HEK293 (cell line): ENCODE measurements at regions not wholly inside any gene's neighbourhood (a gene's known extent, or its start where the extent isn't known, plus 50 kb on each side); places are given as distances from the start of the nearest gene placed in this dataset.

ENCODE experiments used
- CTCF ChIP-seq: fragments of 450-650 bp; formaldehyde crosslinking; IDR thresholded peaks from 2 replicates; pipeline ENCODE4 v1.5.1; 2016; ENCODE audit warnings: missing biosample characterization, missing genetic modification characterization
- ZNF416 ChIP-seq: fragments of 450-650 bp; formaldehyde crosslinking; IDR thresholded peaks from 2 replicates; pipeline ENCODE4 v1.5.1; 2016; ENCODE audit warnings: missing biosample characterization, missing genetic modification characterization
- ZNF777 ChIP-seq: fragments of 450-650 bp; formaldehyde crosslinking; IDR thresholded peaks from 2 replicates; pipeline ENCODE4 v1.5.1; 2017; ENCODE audit warnings: missing biosample characterization, missing genetic modification characterization, borderline replicate concordance
- TF ChIP-seq, protein P1 (sequence below): fragments of 450-650 bp; formaldehyde crosslinking; IDR thresholded peaks from 2 replicates; pipeline ENCODE4 v1.5.1; 2016; ENCODE audit warnings: missing biosample characterization, missing genetic modification characterization

DNA sequence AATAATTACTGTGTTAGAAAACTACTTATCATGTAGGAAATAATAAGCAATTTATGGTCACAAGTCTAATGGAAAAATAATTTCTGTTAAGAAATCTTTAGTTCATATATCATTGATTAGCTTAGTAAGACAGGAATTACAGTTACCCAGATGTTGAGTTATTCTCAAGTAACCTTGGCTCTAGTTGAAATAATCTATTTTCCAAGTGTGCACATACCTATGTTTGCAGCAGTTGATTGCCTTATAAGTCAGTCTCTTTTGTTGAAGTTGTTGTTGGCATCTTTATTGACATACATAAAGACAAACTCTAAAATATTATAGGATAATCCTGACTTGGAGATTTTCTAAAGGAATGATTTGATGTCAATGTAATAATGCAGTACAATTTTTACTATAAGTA, 511.4 kb upstream of the KLF12 start:
- TF ChIP-seq CTCF (tag by site-specific recombination) (no peak), ZNF777 (no peak), ZNF416 (tag by site-specific recombination) (no peak)
- TF ChIP-seq, protein P1, sequence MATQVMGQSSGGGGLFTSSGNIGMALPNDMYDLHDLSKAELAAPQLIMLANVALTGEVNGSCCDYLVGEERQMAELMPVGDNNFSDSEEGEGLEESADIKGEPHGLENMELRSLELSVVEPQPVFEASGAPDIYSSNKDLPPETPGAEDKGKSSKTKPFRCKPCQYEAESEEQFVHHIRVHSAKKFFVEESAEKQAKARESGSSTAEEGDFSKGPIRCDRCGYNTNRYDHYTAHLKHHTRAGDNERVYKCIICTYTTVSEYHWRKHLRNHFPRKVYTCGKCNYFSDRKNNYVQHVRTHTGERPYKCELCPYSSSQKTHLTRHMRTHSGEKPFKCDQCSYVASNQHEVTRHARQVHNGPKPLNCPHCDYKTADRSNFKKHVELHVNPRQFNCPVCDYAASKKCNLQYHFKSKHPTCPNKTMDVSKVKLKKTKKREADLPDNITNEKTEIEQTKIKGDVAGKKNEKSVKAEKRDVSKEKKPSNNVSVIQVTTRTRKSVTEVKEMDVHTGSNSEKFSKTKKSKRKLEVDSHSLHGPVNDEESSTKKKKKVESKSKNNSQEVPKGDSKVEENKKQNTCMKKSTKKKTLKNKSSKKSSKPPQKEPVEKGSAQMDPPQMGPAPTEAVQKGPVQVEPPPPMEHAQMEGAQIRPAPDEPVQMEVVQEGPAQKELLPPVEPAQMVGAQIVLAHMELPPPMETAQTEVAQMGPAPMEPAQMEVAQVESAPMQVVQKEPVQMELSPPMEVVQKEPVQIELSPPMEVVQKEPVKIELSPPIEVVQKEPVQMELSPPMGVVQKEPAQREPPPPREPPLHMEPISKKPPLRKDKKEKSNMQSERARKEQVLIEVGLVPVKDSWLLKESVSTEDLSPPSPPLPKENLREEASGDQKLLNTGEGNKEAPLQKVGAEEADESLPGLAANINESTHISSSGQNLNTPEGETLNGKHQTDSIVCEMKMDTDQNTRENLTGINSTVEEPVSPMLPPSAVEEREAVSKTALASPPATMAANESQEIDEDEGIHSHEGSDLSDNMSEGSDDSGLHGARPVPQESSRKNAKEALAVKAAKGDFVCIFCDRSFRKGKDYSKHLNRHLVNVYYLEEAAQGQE (tag by site-specific recombination): no peak
